ENCODE measurements at regions not wholly inside any gene's neighbourhood (a gene's known extent, or its start where the extent isn't known, plus 50 kb on each side); places are given as distances from the start of the nearest gene placed in this dataset.

- TF ChIP-seq POLR2A (IDR thresholded peaks at IDR 0.05): no peak
- TF ChIP-seq CTCF (IDR thresholded peaks at IDR 0.05): no peak
These were observed 101.1 kb downstream of the HS1BP3 start for GRCh38 chr2:20549691-20550348.

Data from vagina (tissue), 2 donors.